Colonic mucosa (tissue), 4 donors: ENCODE measurements at regions not wholly inside any gene's neighbourhood (a gene's known extent, or its start where the extent isn't known, plus 50 kb on each side); places are given as distances from the start of the nearest gene placed in this dataset.

Source experiments
- DNase-seq: peaks from one replicate; pipeline ENCODE4 v3.0.0-alpha.2; 2020
- H3K27ac ChIP-seq: fragments of 200-600 bp; one replicate; pipeline ENCODE4 v1.8.0; 2021
- H3K27me3 ChIP-seq: fragments of 200-600 bp; one replicate; pipeline ENCODE4 v1.8.0; 2021
- H3K36me3 ChIP-seq: fragments of 200-600 bp; one replicate; pipeline ENCODE4 v1.8.0; 2021
- H3K4me1 ChIP-seq: fragments of 200-600 bp; one replicate; pipeline ENCODE4 v1.8.0; 2021; ENCODE audit warnings: mild to moderate bottlenecking
- H3K4me3 ChIP-seq: fragments of 200-600 bp; one replicate; pipeline ENCODE4 v1.8.0; 2021
- H3K9ac ChIP-seq, 2 donors: one replicate each; pipeline ENCODE4 v1.7.0; 2013; ENCODE audit warnings: control low read depth in 2 of 2, low read depth in 2 of 2, low read length in 2 of 2
- H3K9me3 ChIP-seq: fragments of 200-600 bp; one replicate; pipeline ENCODE4 v1.8.0; 2021
- intact Hi-C: fragments of 100-400 bp; cut with DNase I; formaldehyde crosslinking; loops from one replicate; pipeline ENCODE4 v1.14.1; 2022
- TF ChIP-seq, protein P1 (sequence below): fragments of 200-600 bp; IDR thresholded peaks from one replicate; pipeline ENCODE4 v1.8.0; 2022; ENCODE audit warnings: antibody characterized with exemption, mild to moderate bottlenecking
- donor health status: healthy.
- donor health status: DM: no; HTN: no; CAD: no.
- donor health status: DM: no; HTN: no; CAD: no.

- no peak overlapping the region for H3K27ac ChIP-seq
- no peaks in the 10 kb centered on the region for H3K4me1 ChIP-seq
- no peaks in the 10 kb centered on the region for H3K27me3 ChIP-seq
- H3K9ac ChIP-seq = no peak overlapping the region
- no peak overlapping the region for H3K4me3 ChIP-seq
- no peaks in the 10 kb centered on the region for H3K9me3 ChIP-seq
- TF ChIP-seq, protein P1, sequence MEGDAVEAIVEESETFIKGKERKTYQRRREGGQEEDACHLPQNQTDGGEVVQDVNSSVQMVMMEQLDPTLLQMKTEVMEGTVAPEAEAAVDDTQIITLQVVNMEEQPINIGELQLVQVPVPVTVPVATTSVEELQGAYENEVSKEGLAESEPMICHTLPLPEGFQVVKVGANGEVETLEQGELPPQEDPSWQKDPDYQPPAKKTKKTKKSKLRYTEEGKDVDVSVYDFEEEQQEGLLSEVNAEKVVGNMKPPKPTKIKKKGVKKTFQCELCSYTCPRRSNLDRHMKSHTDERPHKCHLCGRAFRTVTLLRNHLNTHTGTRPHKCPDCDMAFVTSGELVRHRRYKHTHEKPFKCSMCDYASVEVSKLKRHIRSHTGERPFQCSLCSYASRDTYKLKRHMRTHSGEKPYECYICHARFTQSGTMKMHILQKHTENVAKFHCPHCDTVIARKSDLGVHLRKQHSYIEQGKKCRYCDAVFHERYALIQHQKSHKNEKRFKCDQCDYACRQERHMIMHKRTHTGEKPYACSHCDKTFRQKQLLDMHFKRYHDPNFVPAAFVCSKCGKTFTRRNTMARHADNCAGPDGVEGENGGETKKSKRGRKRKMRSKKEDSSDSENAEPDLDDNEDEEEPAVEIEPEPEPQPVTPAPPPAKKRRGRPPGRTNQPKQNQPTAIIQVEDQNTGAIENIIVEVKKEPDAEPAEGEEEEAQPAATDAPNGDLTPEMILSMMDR = no peak
- no peaks in the 10 kb centered on the region for H3K36me3 ChIP-seq
- no peak for DNase-seq
- intact Hi-C loops = no loop called here
These were observed 187.8 kb downstream of the MID1IP1 start for GRCh38 chrX:38989076-38989475.

DNA sequence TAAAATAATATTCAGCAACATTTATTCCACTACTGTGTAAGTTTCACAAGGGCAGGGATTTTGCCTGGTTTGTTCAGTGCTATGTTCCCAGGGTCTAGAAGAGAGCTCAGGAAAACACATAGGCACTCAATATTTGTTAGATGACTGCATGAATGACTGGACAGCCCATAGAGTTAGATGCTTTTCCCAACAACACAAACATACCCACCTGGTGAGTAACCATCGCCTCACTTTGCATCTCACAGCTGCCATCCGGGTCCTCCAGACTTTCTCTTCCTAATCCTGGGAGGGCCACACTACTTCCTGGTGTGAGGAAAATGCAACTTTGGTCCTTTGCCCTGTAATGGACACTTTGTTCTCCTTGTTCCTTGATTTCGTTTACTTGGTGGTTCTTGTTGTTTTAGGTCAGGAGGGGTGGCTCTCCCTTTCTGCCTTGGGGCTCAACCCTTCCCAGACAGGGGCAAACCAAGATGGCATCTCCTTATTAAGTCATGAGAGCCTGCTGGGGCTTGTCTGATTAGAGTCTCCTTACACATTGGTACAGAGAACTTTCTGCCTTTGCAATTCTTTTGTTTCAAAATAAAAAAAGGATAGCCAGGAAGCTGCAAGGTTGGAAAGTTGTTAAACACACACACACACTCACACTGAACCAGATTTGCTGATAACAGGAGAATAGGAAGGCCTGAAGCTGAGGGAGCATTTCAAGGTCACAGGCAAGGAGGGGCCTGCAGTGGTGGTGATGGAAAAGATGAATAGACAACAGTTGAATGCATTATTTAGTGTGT, 190.6 kb downstream of the MID1IP1 start:
- TF ChIP-seq, protein P1 = no peak
- Histone ChIP-seq H3K27ac (no peak overlapping the region), H3K36me3 (no peaks in the 10 kb centered on the region), H3K4me3 (no peak overlapping the region), H3K4me1 (no peaks in the 10 kb centered on the region), H3K9ac (no peak overlapping the region), H3K27me3 (no peaks in the 10 kb centered on the region), H3K9me3 (no peaks in the 10 kb centered on the region)
- intact Hi-C loops = no loop called here
- no peak for DNase-seq

- no peaks in the 10 kb centered on the region for H3K9me3 ChIP-seq
- intact Hi-C loops = no loop called here
- H3K9ac ChIP-seq = no peak overlapping the region
- no peak for DNase-seq
- TF ChIP-seq, protein P1 = no peak
- no peak overlapping the region for H3K27ac ChIP-seq
- no peak overlapping the region for H3K4me3 ChIP-seq
- H3K36me3 ChIP-seq = no peaks in the 10 kb centered on the region
- no peaks in the 10 kb centered on the region for H3K4me1 ChIP-seq
- no peaks in the 10 kb centered on the region for H3K27me3 ChIP-seq
These were observed 191.3 kb downstream of the MID1IP1 start for GRCh38 chrX:38992441-38993096.

DNA sequence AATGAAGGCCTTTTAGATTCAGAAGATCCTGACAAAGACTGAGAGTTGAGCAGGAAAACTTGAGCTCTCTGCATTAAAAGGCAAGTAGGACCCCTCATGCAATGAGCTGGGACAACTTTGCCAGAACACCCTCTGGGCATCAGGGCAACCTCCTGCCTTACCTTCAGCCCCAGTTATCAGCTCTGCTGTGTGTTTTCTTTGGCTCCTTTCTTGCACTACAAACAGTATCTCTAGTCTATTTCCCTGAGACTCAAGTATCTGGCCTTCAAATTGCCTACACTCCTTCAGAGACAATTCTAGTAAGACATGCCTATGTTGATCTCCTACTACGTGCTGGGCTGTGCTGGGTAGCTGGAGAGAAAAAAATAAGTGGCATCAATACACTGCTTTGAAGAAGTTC, 192.2 kb downstream of the MID1IP1 start:
- no peak overlapping the region for H3K27ac ChIP-seq
- no peaks in the 10 kb centered on the region for H3K4me1 ChIP-seq
- TF ChIP-seq, protein P1 = no peak
- DNase-seq = no peak
- intact Hi-C loops = no loop called here
- H3K9ac ChIP-seq = no peak overlapping the region
- H3K4me3 ChIP-seq = no peak overlapping the region
- H3K9me3 ChIP-seq = no peaks in the 10 kb centered on the region
- no peaks in the 10 kb centered on the region for H3K36me3 ChIP-seq
- H3K27me3 ChIP-seq = no peaks in the 10 kb centered on the region

- intact Hi-C loops = no loop called here
- TF ChIP-seq, protein P1 = no peak
- Histone ChIP-seq H3K27ac (no peak overlapping the region), H3K4me3 (no peak overlapping the region), H3K36me3 (no peaks in the 10 kb centered on the region), H3K9ac (no peak overlapping the region), H3K27me3 (no peaks in the 10 kb centered on the region), H3K9me3 (no peaks in the 10 kb centered on the region), H3K4me1 (no peaks in the 10 kb centered on the region)
- no peak for DNase-seq
These were observed 197.8 kb downstream of the MID1IP1 start for GRCh38 chrX:38999099-38999498.
